Stimulated activated naive CD8-positive, alpha-beta T cell treated with anti-CD3 and anti-CD28 coated beads, Interleukin-15, Interleukin-2, amounts not matched to agents 100 ng/mL and 50 ng/mL, for 24 hours (primary cell): ENCODE measurements at regions not wholly inside any gene's neighbourhood (a gene's known extent, or its start where the extent isn't known, plus 50 kb on each side); places are given as distances from the start of the nearest gene placed in this dataset.

Experiments used
- H3K27ac Mint-ChIP-seq: one replicate; pipeline ENCODE4 v1.8.0; 2021; ENCODE audit warnings: mild to moderate bottlenecking, mixed read lengths
- H3K27me3 Mint-ChIP-seq: one replicate; pipeline ENCODE4 v1.8.0; 2021; ENCODE audit warnings: mixed read lengths
- H3K36me3 Mint-ChIP-seq: one replicate; pipeline ENCODE4 v1.8.0; 2021; ENCODE audit warnings: low read depth, mixed read lengths
- H3K4me1 Mint-ChIP-seq: one replicate; pipeline ENCODE4 v1.8.0; 2021; ENCODE audit warnings: low read depth, mixed read lengths
- H3K4me3 Mint-ChIP-seq: one replicate; pipeline ENCODE4 v1.8.0; 2021; ENCODE audit warnings: mild to moderate bottlenecking, mixed read lengths
- H3K9me3 Mint-ChIP-seq: one replicate; pipeline ENCODE4 v1.8.0; 2021; ENCODE audit warnings: mixed read lengths

GRCh38 chr10:2927958-2928840, 139.1 kb upstream of the PFKP start:
- Mint-ChIP-seq H3K27me3 (peaks cover 20% of the 10 kb centered on the region), H3K27ac (no peak overlapping the region)

GRCh38 chr10:2926918-2927660, 140.3 kb upstream of the PFKP start:
- Mint-ChIP-seq H3K27me3 (peaks cover 24% of the 10 kb centered on the region), H3K4me1 (no peaks in the 10 kb centered on the region), H3K9me3 (no peaks in the 10 kb centered on the region), H3K4me3 (no peak overlapping the region), H3K36me3 (no peaks in the 10 kb centered on the region), H3K27ac (no peak overlapping the region)

More at GRCh38 chr10:2927958-2928840, 139.1 kb upstream of the PFKP start:
- Mint-ChIP-seq H3K36me3 (no peaks in the 10 kb centered on the region), H3K4me3 (no peak overlapping the region), H3K9me3 (no peaks in the 10 kb centered on the region), H3K4me1 (no peaks in the 10 kb centered on the region)

- Mint-ChIP-seq H3K4me1 (no peaks in the 10 kb centered on the region), H3K36me3 (no peaks in the 10 kb centered on the region), H3K4me3 (no peak overlapping the region), H3K9me3 (no peaks in the 10 kb centered on the region), H3K27ac (no peak overlapping the region), H3K27me3 (peaks cover 31% of the 10 kb centered on the region)
Measured at GRCh38 chr10:2925631-2926030, 141.7 kb upstream of the PFKP start.

- Mint-ChIP-seq H3K36me3 (no peaks in the 10 kb centered on the region), H3K9me3 (no peaks in the 10 kb centered on the region), H3K4me1 (no peaks in the 10 kb centered on the region), H3K4me3 (no peak overlapping the region), H3K27ac (no peak overlapping the region), H3K27me3 (peaks cover 38% of the 10 kb centered on the region)
Measured at GRCh38 chr10:2924431-2924830, 142.9 kb upstream of the PFKP start.

GRCh38 chr10:2921956-2922680, 145.2 kb upstream of the PFKP start:
- no peak overlapping the region for H3K4me3 Mint-ChIP-seq
- no peaks in the 10 kb centered on the region for H3K9me3 Mint-ChIP-seq
- no peak overlapping the region for H3K27ac Mint-ChIP-seq
- H3K27me3 Mint-ChIP-seq = peaks cover 24% of the 10 kb centered on the region
- no peaks in the 10 kb centered on the region for H3K36me3 Mint-ChIP-seq
- no peaks in the 10 kb centered on the region for H3K4me1 Mint-ChIP-seq

- Mint-ChIP-seq H3K36me3 (no peaks in the 10 kb centered on the region), H3K27me3 (peaks cover 21% of the 10 kb centered on the region), H3K4me3 (no peak overlapping the region), H3K9me3 (no peaks in the 10 kb centered on the region), H3K4me1 (no peaks in the 10 kb centered on the region), H3K27ac (no peak overlapping the region)
Measured at GRCh38 chr10:2920637-2921036, 146.7 kb upstream of the PFKP start.

GRCh38 chr10:2920168-2920567, 147.2 kb upstream of the PFKP start:
- H3K9me3 Mint-ChIP-seq = no peaks in the 10 kb centered on the region
- H3K4me3 Mint-ChIP-seq = no peak overlapping the region
- H3K27me3 Mint-ChIP-seq = peaks cover 21% of the 10 kb centered on the region
- no peaks in the 10 kb centered on the region for H3K36me3 Mint-ChIP-seq
- H3K4me1 Mint-ChIP-seq = no peaks in the 10 kb centered on the region
- no peak overlapping the region for H3K27ac Mint-ChIP-seq

GRCh38 chr10:2919016-2919415, 148.3 kb upstream of the PFKP start:
- no peaks in the 10 kb centered on the region for H3K9me3 Mint-ChIP-seq
- H3K4me1 Mint-ChIP-seq = no peaks in the 10 kb centered on the region
- peaks cover 23% of the 10 kb centered on the region for H3K27me3 Mint-ChIP-seq
- no peak overlapping the region for H3K4me3 Mint-ChIP-seq
- no peaks in the 10 kb centered on the region for H3K36me3 Mint-ChIP-seq
- H3K27ac Mint-ChIP-seq = no peak overlapping the region

- H3K27me3 Mint-ChIP-seq = peaks cover 22% of the 10 kb centered on the region
- H3K9me3 Mint-ChIP-seq = no peaks in the 10 kb centered on the region
- no peaks in the 10 kb centered on the region for H3K4me1 Mint-ChIP-seq
Measured at GRCh38 chr10:2918489-2918888, 148.9 kb upstream of the PFKP start.

GRCh38 chr10:2917926-2918325, 149.4 kb upstream of the PFKP start:
- Mint-ChIP-seq H3K4me1 (no peaks in the 10 kb centered on the region), H3K9me3 (no peaks in the 10 kb centered on the region), H3K27me3 (peaks cover 22% of the 10 kb centered on the region), H3K36me3 (no peaks in the 10 kb centered on the region), H3K4me3 (no peak overlapping the region), H3K27ac (no peak overlapping the region)

More at GRCh38 chr10:2918489-2918888, 148.9 kb upstream of the PFKP start:
- H3K4me3 Mint-ChIP-seq = no peak overlapping the region
- H3K27ac Mint-ChIP-seq = no peak overlapping the region
- no peaks in the 10 kb centered on the region for H3K36me3 Mint-ChIP-seq

GRCh38 chr10:2915412-2915811, 151.9 kb upstream of the PFKP start:
- Mint-ChIP-seq H3K4me1 (no peaks in the 10 kb centered on the region), H3K9me3 (no peaks in the 10 kb centered on the region), H3K27ac (no peak overlapping the region), H3K4me3 (no peak overlapping the region), H3K27me3 (peaks cover 17% of the 10 kb centered on the region), H3K36me3 (no peaks in the 10 kb centered on the region)

- Mint-ChIP-seq H3K27ac (no peak overlapping the region), H3K4me1 (no peaks in the 10 kb centered on the region), H3K27me3 (peaks cover 14% of the 10 kb centered on the region), H3K9me3 (no peaks in the 10 kb centered on the region), H3K4me3 (no peak overlapping the region), H3K36me3 (no peaks in the 10 kb centered on the region)
Measured at GRCh38 chr10:2914741-2915140, 152.6 kb upstream of the PFKP start.

- Mint-ChIP-seq H3K4me3 (no peak overlapping the region), H3K27me3 (peaks cover 11% of the 10 kb centered on the region), H3K36me3 (no peaks in the 10 kb centered on the region), H3K4me1 (peaks cover 9% of the 10 kb centered on the region), H3K27ac (no peak overlapping the region), H3K9me3 (no peaks in the 10 kb centered on the region)
Measured at GRCh38 chr10:2913474-2913873, 153.9 kb upstream of the PFKP start.

- H3K36me3 Mint-ChIP-seq = no peaks in the 10 kb centered on the region
- peaks cover 11% of the 10 kb centered on the region for H3K4me1 Mint-ChIP-seq
- H3K27me3 Mint-ChIP-seq = peaks cover 11% of the 10 kb centered on the region
- H3K4me3 Mint-ChIP-seq = no peak overlapping the region
- H3K27ac Mint-ChIP-seq = no peak overlapping the region
- H3K9me3 Mint-ChIP-seq = no peaks in the 10 kb centered on the region
Measured at GRCh38 chr10:2910656-2911055, 156.7 kb upstream of the PFKP start.

- Mint-ChIP-seq H3K9me3 (no peaks in the 10 kb centered on the region), H3K36me3 (no peaks in the 10 kb centered on the region), H3K4me1 (peaks cover 11% of the 10 kb centered on the region), H3K27ac (no peak overlapping the region), H3K27me3 (peaks cover 11% of the 10 kb centered on the region), H3K4me3 (no peak overlapping the region)
Measured at GRCh38 chr10:2909921-2910320, 157.4 kb upstream of the PFKP start.
